ENCODE measurements at regions not wholly inside any gene's neighbourhood (a gene's known extent, or its start where the extent isn't known, plus 50 kb on each side); places are given as distances from the start of the nearest gene placed in this dataset.
"Not testable (repeated sequence)": the region's sequence is repeated elsewhere in the genome, so short reads cannot be mapped to it uniquely, and the experiment has no call there.

GRCh38 chr9:14990647-14991046 lies 80.4 kb upstream of the FREM1 start:
- not testable (repeated sequence) for H3K36me3 Mint-ChIP-seq

GRCh38 chr9:14989811-14990210 lies 79.6 kb upstream of the FREM1 start:
- ChIA-PET CTCF (no interaction called here), POLR2A (no interaction called here)
- Mint-ChIP-seq H3K36me3 (peaks cover 0 to 9% (median 0%) of the 10 kb centered on the region in 5 donors), H3K27ac (no peak overlapping the region), H3K9me3 (peaks cover 0 to 7% (median 0%) of the 10 kb centered on the region in 11 donors), H3K4me1 (peaks cover 30 to 49% (median 38%) of the 10 kb centered on the region in 7 donors), H3K27me3 (peaks cover 0 to 3% (median 0%) of the 10 kb centered on the region in 5 donors), H3K4me3 (no peak overlapping the region)
- ATAC-seq = no peak
- no peaks in the 10 kb centered on the region for H3K36me3 ChIP-seq (ENCODE audit: control insufficient read depth in 2 of 3, insufficient read depth in 3 of 3, low read length in 3 of 3)
- no peak for DNase-seq
- no peaks in the 10 kb centered on the region for H3K9me3 ChIP-seq (ENCODE audit: control insufficient read depth in 2 of 3, low read length in 3 of 3)
- H3K27ac ChIP-seq (ENCODE audit: low read depth, low read length) = no peak overlapping the region
- no peak overlapping the region for H3K4me3 ChIP-seq (ENCODE audit: low read length)
- H3K4me1 ChIP-seq (ENCODE audit: control insufficient read depth in 2 of 2, insufficient read depth in 2 of 2, low read length in 2 of 2) = peaks cover 14 to 18% of the 10 kb centered on the region in 2 donors
- intact Hi-C loops (cut with micrococcal nuclease) = loop anchor here in 1 of 2 donors (10.0 kb wide), 2 partner anchors 315 to 665 kb away; partner anchors contain the start of gene TTC39B
- no peaks in the 10 kb centered on the region for H3K27me3 ChIP-seq (ENCODE audit: control insufficient read depth in 2 of 2, insufficient read depth in 2 of 2, low read length in 2 of 2)

More at GRCh38 chr9:14990647-14991046, 80.4 kb upstream of the FREM1 start:
- H3K27me3 ChIP-seq (ENCODE audit: control insufficient read depth in 2 of 2, insufficient read depth in 2 of 2, low read length in 2 of 2); H3K36me3 ChIP-seq (ENCODE audit: control insufficient read depth in 2 of 3, insufficient read depth in 3 of 3, low read length in 3 of 3); H3K9me3 ChIP-seq (ENCODE audit: control insufficient read depth in 2 of 3, low read length in 3 of 3); H3K27me3 Mint-ChIP-seq; DNase-seq; H3K9me3 Mint-ChIP-seq; H3K4me3 Mint-ChIP-seq; H3K4me3 ChIP-seq (ENCODE audit: low read length); H3K27ac ChIP-seq (ENCODE audit: low read depth, low read length); ATAC-seq; POLR2A ChIA-PET: not testable (repeated sequence)
- peak overlapping the region in 1 of 9 donors; percentile 80 for H3K27ac Mint-ChIP-seq
- CTCF ChIA-PET = interaction anchor here (0.6 kb wide), 1 partner anchor 122 kb away, joined by 3 read pairs; no protein-coding TSS in a partner anchor
- H3K4me1 ChIP-seq (ENCODE audit: control insufficient read depth in 2 of 2, insufficient read depth in 2 of 2, low read length in 2 of 2) = peaks cover 14 to 18% of the 10 kb centered on the region in 2 donors
- H3K4me1 Mint-ChIP-seq = peaks cover 32 to 54% (median 43%) of the 10 kb centered on the region in 7 donors
- intact Hi-C loops (cut with micrococcal nuclease) = loop anchor here in 1 of 2 donors (10.0 kb wide), 2 partner anchors 314 to 666 kb away; partner anchors contain the start of gene TTC39B

GRCh38 chr9:14989336-14989735 lies 79.1 kb upstream of the FREM1 start:
- H3K36me3 ChIP-seq (ENCODE audit: control insufficient read depth in 2 of 3, insufficient read depth in 3 of 3, low read length in 3 of 3); H3K36me3 Mint-ChIP-seq; H3K4me3 Mint-ChIP-seq; ATAC-seq; intact Hi-C loops (cut with micrococcal nuclease); H3K27me3 Mint-ChIP-seq; H3K27ac ChIP-seq (ENCODE audit: low read depth, low read length); H3K27ac Mint-ChIP-seq; CTCF ChIA-PET; H3K9me3 ChIP-seq (ENCODE audit: control insufficient read depth in 2 of 3, low read length in 3 of 3); H3K4me3 ChIP-seq (ENCODE audit: low read length); POLR2A ChIA-PET; H3K9me3 Mint-ChIP-seq; H3K27me3 ChIP-seq (ENCODE audit: control insufficient read depth in 2 of 2, insufficient read depth in 2 of 2, low read length in 2 of 2); DNase-seq: not testable (repeated sequence)
- peaks cover 25 to 44% (median 33%) of the 10 kb centered on the region in 7 donors for H3K4me1 Mint-ChIP-seq
- peaks cover 9 to 13% of the 10 kb centered on the region in 2 donors for H3K4me1 ChIP-seq (ENCODE audit: control insufficient read depth in 2 of 2, insufficient read depth in 2 of 2, low read length in 2 of 2)

GRCh38 chr9:14987858-14988257 lies 77.6 kb upstream of the FREM1 start:
- intact Hi-C loops (cut with micrococcal nuclease) = no loop called here
- POLR2A ChIA-PET = no interaction called here
- Mint-ChIP-seq H3K27me3 (peaks cover 0 to 3% (median 0%) of the 10 kb centered on the region in 5 donors), H3K4me3 (no peak overlapping the region), H3K27ac (peak overlapping the region in 1 of 9 donors; percentile 29), H3K9me3 (peaks cover 0 to 7% (median 0%) of the 10 kb centered on the region in 11 donors), H3K4me1 (peaks cover 15 to 33% (median 24%) of the 10 kb centered on the region in 7 donors), H3K36me3 (peaks cover 0 to 8% (median 0%) of the 10 kb centered on the region in 5 donors)
- Histone ChIP-seq H3K9me3 (ENCODE audit: control insufficient read depth in 2 of 3, low read length in 3 of 3) (no peaks in the 10 kb centered on the region), H3K27me3 (ENCODE audit: control insufficient read depth in 2 of 2, insufficient read depth in 2 of 2, low read length in 2 of 2) (no peaks in the 10 kb centered on the region), H3K36me3 (ENCODE audit: control insufficient read depth in 2 of 3, insufficient read depth in 3 of 3, low read length in 3 of 3) (no peaks in the 10 kb centered on the region), H3K27ac (ENCODE audit: low read depth, low read length) (no peak overlapping the region), H3K4me3 (ENCODE audit: low read length) (no peak overlapping the region), H3K4me1 (ENCODE audit: control insufficient read depth in 2 of 2, insufficient read depth in 2 of 2, low read length in 2 of 2) (peaks cover 4 to 7% of the 10 kb centered on the region in 2 donors)
- DNase-seq = peak in 3 of 9 donors; percentile 2 to 19 (median 3)
- CTCF ChIA-PET = no interaction called here
- peak; percentile 60 for ATAC-seq

GRCh38 chr9:14985419-14985818 lies 75.2 kb upstream of the FREM1 start:
- Histone ChIP-seq H3K4me1 (ENCODE audit: control insufficient read depth in 2 of 2, insufficient read depth in 2 of 2, low read length in 2 of 2) (no peaks in the 10 kb centered on the region), H3K4me3 (ENCODE audit: low read length) (no peak overlapping the region), H3K27ac (ENCODE audit: low read depth, low read length) (no peak overlapping the region), H3K36me3 (ENCODE audit: control insufficient read depth in 2 of 3, insufficient read depth in 3 of 3, low read length in 3 of 3) (no peaks in the 10 kb centered on the region), H3K27me3 (ENCODE audit: control insufficient read depth in 2 of 2, insufficient read depth in 2 of 2, low read length in 2 of 2) (no peaks in the 10 kb centered on the region), H3K9me3 (ENCODE audit: control insufficient read depth in 2 of 3, low read length in 3 of 3) (no peaks in the 10 kb centered on the region)
- Mint-ChIP-seq H3K4me3 (no peak overlapping the region), H3K36me3 (peaks cover 0 to 7% (median 0%) of the 10 kb centered on the region in 5 donors), H3K27ac (no peak overlapping the region), H3K27me3 (peaks cover 0 to 3% (median 0%) of the 10 kb centered on the region in 5 donors), H3K9me3 (peaks cover 0 to 7% (median 0%) of the 10 kb centered on the region in 11 donors), H3K4me1 (peaks cover 2 to 17% (median 10%) of the 10 kb centered on the region in 7 donors)
- ChIA-PET CTCF (no interaction called here), POLR2A (no interaction called here)
- ATAC-seq (no peak), DNase-seq (no peak)
- intact Hi-C loops (cut with micrococcal nuclease) = no loop called here

- ChIA-PET POLR2A (no interaction called here), CTCF (no interaction called here)
- intact Hi-C loops (cut with micrococcal nuclease) = no loop called here
- H3K4me1 ChIP-seq (ENCODE audit: control insufficient read depth in 2 of 2, insufficient read depth in 2 of 2, low read length in 2 of 2) = no peaks in the 10 kb centered on the region
- no peak for DNase-seq
- Mint-ChIP-seq H3K9me3 (peaks cover 0 to 7% (median 0%) of the 10 kb centered on the region in 11 donors), H3K36me3 (peaks cover 0 to 7% (median 0%) of the 10 kb centered on the region in 5 donors), H3K4me1 (peaks cover 2 to 14% (median 10%) of the 10 kb centered on the region in 7 donors), H3K27me3 (peaks cover 0 to 3% (median 0%) of the 10 kb centered on the region in 5 donors), H3K27ac (no peak overlapping the region), H3K4me3 (no peak overlapping the region)
- no peaks in the 10 kb centered on the region for H3K27me3 ChIP-seq (ENCODE audit: control insufficient read depth in 2 of 2, insufficient read depth in 2 of 2, low read length in 2 of 2)
- no peak overlapping the region for H3K4me3 ChIP-seq (ENCODE audit: low read length)
- H3K9me3 ChIP-seq (ENCODE audit: control insufficient read depth in 2 of 3, low read length in 3 of 3) = no peaks in the 10 kb centered on the region
- no peaks in the 10 kb centered on the region for H3K36me3 ChIP-seq (ENCODE audit: control insufficient read depth in 2 of 3, insufficient read depth in 3 of 3, low read length in 3 of 3)
- ATAC-seq = no peak
- no peak overlapping the region for H3K27ac ChIP-seq (ENCODE audit: low read depth, low read length)
Measured at GRCh38 chr9:14983599-14983998, 73.4 kb upstream of the FREM1 start.

- Histone ChIP-seq H3K27me3 (ENCODE audit: control insufficient read depth in 2 of 2, insufficient read depth in 2 of 2, low read length in 2 of 2) (no peaks in the 10 kb centered on the region), H3K4me3 (ENCODE audit: low read length) (no peak overlapping the region), H3K36me3 (ENCODE audit: control insufficient read depth in 2 of 3, insufficient read depth in 3 of 3, low read length in 3 of 3) (no peaks in the 10 kb centered on the region), H3K27ac (ENCODE audit: low read depth, low read length) (no peak overlapping the region), H3K9me3 (ENCODE audit: control insufficient read depth in 2 of 3, low read length in 3 of 3) (no peaks in the 10 kb centered on the region), H3K4me1 (ENCODE audit: control insufficient read depth in 2 of 2, insufficient read depth in 2 of 2, low read length in 2 of 2) (no peaks in the 10 kb centered on the region)
- H3K36me3 Mint-ChIP-seq = peaks cover 0 to 7% (median 0%) of the 10 kb centered on the region in 5 donors
- ATAC-seq (no peak), DNase-seq (no peak)
- ChIA-PET CTCF (no interaction called here), POLR2A (no interaction called here)
- H3K4me3 Mint-ChIP-seq = no peak overlapping the region
- H3K4me1 Mint-ChIP-seq = no peaks in the 10 kb centered on the region
- H3K9me3 Mint-ChIP-seq = peaks cover 0 to 7% (median 0%) of the 10 kb centered on the region in 11 donors
- no peaks in the 10 kb centered on the region for H3K27me3 Mint-ChIP-seq
- intact Hi-C loops (cut with micrococcal nuclease) = no loop called here
- H3K27ac Mint-ChIP-seq = no peak overlapping the region
Measured at GRCh38 chr9:14981291-14981950, 71.2 kb upstream of the FREM1 start.

All from naive thymus-derived CD4-positive, alpha-beta T cell (primary cell).